GM12874 (cell line): ENCODE measurements at regions not wholly inside any gene's neighbourhood (a gene's known extent, or its start where the extent isn't known, plus 50 kb on each side); places are given as distances from the start of the nearest gene placed in this dataset.

ENCODE experiments used
- CTCF ChIP-seq: IDR thresholded peaks from 2 replicates; pipeline ENCODE4 v1.5.1; 2011; ENCODE audit warnings: low read depth, mild to moderate bottlenecking, control low read depth, low read length, moderate library complexity; ENCODE audit not compliant: insufficient read depth

- no peak for TF ChIP-seq CTCF
These were observed 1336.2 kb upstream of the C9orf72 start for GRCh38 chr9:28909526-28909925.

- TF ChIP-seq CTCF = no peak
These were observed 1339.3 kb upstream of the C9orf72 start for GRCh38 chr9:28912621-28913020.

- no peak for TF ChIP-seq CTCF
These were observed 1342.1 kb upstream of the C9orf72 start for GRCh38 chr9:28915202-28915930.

GRCh38 chr9:28916348-28916747 is 1343.1 kb upstream of the C9orf72 start:
- no peak for TF ChIP-seq CTCF

- no peak for TF ChIP-seq CTCF
These were observed 1348.7 kb upstream of the C9orf72 start for GRCh38 chr9:28921857-28922500.

- no peak for TF ChIP-seq CTCF
These were observed 1349.6 kb upstream of the C9orf72 start for GRCh38 chr9:28922891-28923290.

- TF ChIP-seq CTCF = no peak
These were observed 1350.1 kb upstream of the C9orf72 start for GRCh38 chr9:28923351-28923750.
